ENCODE measurements at regions not wholly inside any gene's neighbourhood (a gene's known extent, or its start where the extent isn't known, plus 50 kb on each side); places are given as distances from the start of the nearest gene placed in this dataset.

GRCh38 chr15:97875513-97876280 lies 84.8 kb upstream of the ARRDC4 start:
- no peak for DNase-seq (ENCODE audit: low read depth in 2 of 2)

DNA sequence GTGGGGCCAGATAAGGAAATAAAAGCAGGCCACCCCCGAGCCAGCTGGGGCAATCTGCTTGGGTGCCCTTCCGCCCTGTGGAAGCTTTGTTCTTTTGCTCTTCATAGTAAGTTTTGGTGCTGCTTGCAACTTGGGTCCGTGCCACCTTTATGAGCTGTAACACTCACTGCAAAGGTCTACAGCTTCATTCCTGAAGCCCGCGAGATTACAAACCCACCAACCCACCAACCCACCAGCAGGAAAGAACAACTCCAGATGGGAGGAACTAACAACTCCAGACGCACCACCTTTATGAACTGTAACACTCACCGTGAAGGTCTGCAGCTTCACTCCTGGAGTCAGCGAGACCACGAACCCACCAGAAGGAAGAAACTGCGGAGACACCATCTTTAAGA lies 84.2 kb upstream of the ARRDC4 start:
- DNase-seq (ENCODE audit: low read depth in 2 of 2), result no peak

DNA sequence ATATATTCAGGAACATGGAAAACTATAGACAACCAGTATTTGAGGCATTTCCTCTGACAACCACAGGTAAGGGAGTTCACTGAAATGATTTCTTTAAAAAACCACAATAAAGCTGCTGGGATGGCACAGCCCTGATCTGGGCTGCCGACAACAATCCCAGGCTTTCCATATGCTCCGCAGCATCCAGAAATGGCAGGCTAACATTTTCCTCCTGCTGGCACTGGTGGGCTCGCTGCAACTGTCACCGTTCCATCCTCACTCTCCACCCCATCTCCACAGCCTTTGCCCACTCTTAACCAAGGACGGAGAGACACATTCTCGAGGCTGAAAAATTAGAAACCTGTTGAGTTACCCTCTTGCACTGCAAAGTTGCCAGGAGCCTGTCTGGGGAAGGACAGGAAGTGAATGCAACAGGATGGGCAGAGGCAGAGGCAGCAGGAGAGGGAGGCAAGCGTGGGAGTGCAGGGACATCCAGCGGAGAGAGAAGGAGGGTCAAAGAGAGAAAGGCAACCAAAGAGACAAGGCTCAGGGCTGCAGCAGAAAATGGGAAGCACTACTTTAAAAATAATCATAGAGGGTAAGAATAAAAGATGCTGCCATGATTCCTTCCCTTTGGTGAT lies 79.0 kb upstream of the ARRDC4 start:
- no peak for DNase-seq (ENCODE audit: low read depth in 2 of 2)

DNA sequence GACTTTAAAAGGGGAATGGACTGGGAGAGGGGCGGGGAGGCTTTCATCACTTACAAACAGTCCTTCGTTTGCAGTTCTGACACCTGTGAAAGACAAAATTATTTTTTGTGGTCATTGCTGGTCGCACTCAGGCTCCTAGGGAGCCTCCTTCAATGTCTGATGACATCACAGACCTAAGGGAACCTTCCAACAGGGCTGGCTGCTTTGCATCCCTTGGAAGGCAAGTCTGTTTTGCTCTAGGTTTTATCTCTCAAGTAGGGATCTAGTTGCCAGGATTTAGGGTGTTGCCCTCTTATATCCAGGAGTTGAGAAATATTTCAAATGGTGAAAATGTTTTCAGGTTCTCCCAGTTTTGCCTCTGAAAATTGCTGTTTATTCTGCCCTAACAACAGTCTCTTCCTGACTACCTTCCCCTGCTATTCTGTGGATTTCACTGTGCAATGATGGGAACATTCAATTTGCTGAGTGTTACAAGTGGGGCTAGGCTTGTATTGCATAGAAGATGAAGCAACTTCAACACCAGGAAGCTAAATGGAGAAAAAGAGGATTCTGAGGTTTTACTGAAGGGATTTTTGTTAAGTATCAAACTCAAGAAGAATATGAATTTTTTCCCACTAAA lies 75.9 kb upstream of the ARRDC4 start:
- no peak for DNase-seq (ENCODE audit: low read depth in 2 of 2)

- DNase-seq (ENCODE audit: low read depth in 2 of 2), result no peak
These were observed 70.2 kb upstream of the ARRDC4 start for GRCh38 chr15:97890307-97890706.

DNA sequence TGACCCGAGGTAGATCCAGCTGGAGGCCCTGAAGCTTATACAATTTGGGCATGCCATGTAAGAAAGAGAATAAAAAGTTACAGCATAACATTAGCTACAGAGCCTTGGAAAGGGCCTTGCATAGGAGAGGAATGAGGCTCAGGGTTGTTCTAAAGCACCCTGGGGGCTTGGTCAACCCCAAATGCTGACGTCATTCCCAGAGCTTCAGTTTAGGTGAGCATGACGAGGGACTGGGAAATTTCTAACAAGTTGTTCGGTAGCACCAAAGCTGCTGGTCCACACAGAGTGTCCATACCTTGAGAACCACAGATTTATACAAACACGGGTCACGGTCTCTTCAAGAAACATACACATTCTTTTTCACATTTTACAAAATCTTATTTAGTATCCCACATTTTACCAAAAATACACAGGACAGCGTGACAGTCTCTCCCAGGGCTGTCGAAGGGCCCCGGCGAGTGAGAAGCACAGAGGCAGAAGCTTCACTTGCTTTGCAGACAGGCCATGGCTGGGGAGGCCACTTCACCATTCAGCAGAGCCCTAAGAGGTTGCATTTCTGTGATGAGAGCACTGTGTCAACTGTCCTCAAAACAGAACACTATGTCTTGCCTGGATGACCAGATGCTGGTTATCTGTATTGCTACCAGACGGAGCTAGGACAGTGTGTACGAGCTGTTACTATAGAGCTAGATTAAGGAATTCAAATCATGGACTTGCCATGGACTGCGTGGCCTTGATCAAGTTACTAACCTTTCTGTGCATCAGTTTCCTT lies 68.2 kb upstream of the ARRDC4 start:
- DNase-seq (ENCODE audit: low read depth in 2 of 2), result no peak

DNA sequence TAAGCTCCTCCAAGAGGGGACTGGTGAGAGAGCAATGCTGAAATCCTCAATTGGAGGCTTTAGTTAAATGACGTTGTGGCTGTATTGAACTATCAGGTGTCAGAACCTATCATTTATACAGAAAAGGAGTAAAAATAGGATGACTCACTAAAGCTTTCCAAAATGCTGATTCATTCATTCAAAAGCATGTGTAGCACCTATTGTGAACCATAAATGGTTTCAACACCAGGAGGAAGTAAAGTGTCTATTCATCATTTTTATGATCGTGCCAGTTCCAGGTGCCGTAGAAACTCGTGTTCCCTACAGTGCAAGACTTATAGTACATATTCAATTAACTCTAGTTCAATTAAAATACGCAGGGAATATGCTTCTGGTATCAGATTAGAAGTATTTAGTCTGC lies 66.5 kb upstream of the ARRDC4 start:
- no peak for DNase-seq (ENCODE audit: low read depth in 2 of 2)

- DNase-seq (ENCODE audit: low read depth in 2 of 2), result no peak
These were observed 60.5 kb upstream of the ARRDC4 start for GRCh38 chr15:97899981-97900380.

- DNase-seq (ENCODE audit: low read depth in 2 of 2), result no peak
These were observed 58.2 kb upstream of the ARRDC4 start for GRCh38 chr15:97902140-97902780.

DNA sequence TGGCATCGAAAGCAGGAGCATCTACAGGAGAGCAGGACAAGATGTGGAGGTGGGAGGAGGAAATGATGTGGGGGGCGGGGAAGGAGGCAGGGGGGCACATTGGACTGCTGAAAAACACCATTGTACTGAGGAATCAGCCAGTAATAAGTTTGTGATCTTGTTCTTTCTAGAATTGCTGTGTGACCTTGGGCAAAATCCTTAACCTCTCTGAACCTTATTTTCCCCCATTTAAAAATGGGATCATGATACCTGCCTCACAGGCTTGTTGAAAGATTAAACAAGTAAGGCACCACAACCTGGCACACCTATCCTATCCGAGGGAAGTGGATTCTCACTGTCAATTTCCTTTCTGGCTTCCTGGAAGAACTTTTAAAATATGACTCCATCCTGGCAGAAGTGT lies 56.9 kb upstream of the ARRDC4 start:
- no peak for DNase-seq (ENCODE audit: low read depth in 2 of 2)

GRCh38 chr15:97903971-97904572 lies 56.4 kb upstream of the ARRDC4 start:
- peak; percentile 8 to 11 for DNase-seq (ENCODE audit: low read depth in 2 of 2)

DNA sequence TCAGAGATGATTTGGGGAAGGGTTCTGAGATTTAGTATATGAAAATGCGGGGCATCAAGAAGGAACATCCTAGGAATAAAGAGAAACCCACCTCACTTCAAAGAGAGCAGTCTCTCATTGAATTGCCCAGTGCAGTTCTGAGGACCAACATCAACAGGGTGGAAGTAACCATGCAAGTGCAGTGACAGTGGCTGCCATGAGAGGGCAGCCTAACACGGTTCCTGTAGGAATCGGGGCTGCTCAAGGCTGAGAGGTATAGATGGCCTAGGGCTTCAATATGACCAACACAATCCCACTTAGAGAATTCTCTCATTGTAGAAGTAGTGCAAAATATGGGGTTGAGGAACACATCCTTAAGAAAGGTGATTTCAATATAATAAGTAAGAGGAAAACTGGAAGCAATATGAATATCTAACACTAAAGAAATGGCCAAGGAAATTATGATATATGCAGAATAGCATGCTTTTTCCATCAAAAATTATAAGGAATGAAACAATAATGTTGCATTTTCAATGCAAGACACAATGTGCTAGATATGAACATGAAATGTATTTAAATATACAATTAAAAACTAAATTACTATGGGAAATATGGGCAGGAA lies 51.1 kb upstream of the ARRDC4 start:
- DNase-seq (ENCODE audit: low read depth in 2 of 2), result peak; percentile 21 to 32

Measured in stimulated activated CD8-positive, alpha-beta memory T cell treated with anti-CD3 and anti-CD28 coated beads, Interleukin-2, amount 100 ng/mL, for 48 hours (primary cell).